H9 (cell line): ENCODE measurements at regions not wholly inside any gene's neighbourhood (a gene's known extent, or its start where the extent isn't known, plus 50 kb on each side); places are given as distances from the start of the nearest gene placed in this dataset.

Experiments
- DNase-seq: peaks from one replicate; pipeline ENCODE4 v3.0.0-alpha.2; 2017
- H2AFZ ChIP-seq: one replicate; pipeline ENCODE4 v1.6.1; 2013; ENCODE audit warnings: mild to moderate bottlenecking, low read length, control low read depth, moderate library complexity
- H2AK5ac ChIP-seq: 2 replicates; pipeline ENCODE4 v1.6.1; 2013; ENCODE audit warnings: low read length, control low read depth, mixed read lengths; ENCODE audit not compliant: insufficient read length
- H2BK120ac ChIP-seq: one replicate; pipeline ENCODE4 v1.6.1; 2013; ENCODE audit warnings: low read depth, mild to moderate bottlenecking, low read length, control low read depth, inconsistent platforms; ENCODE audit not compliant: poor library complexity, severe bottlenecking
- H2BK12ac ChIP-seq: 2 replicates; pipeline ENCODE4 v1.6.1; 2013; ENCODE audit warnings: low read length, control low read depth, mixed read lengths, low read depth; ENCODE audit not compliant: insufficient read length
- H2BK15ac ChIP-seq: 2 replicates; pipeline ENCODE4 v1.6.1; 2013; ENCODE audit warnings: low read depth, low read length, control low read depth
- H2BK20ac ChIP-seq: one replicate; pipeline ENCODE4 v1.6.1; 2013; ENCODE audit warnings: low read depth, mild to moderate bottlenecking, low read length, control low read depth, inconsistent platforms; ENCODE audit not compliant: poor library complexity, severe bottlenecking
- H2BK5ac ChIP-seq: 2 replicates; pipeline ENCODE4 v1.6.1; 2013; ENCODE audit warnings: low read length, control low read depth, mixed read lengths; ENCODE audit not compliant: insufficient read length
- H3K14ac ChIP-seq: 2 replicates; pipeline ENCODE4 v1.6.1; 2013; ENCODE audit warnings: low read length, control low read depth; ENCODE audit not compliant: insufficient read depth
- H3K18ac ChIP-seq: 2 replicates; pipeline ENCODE4 v1.6.1; 2013; ENCODE audit warnings: low read depth, mild to moderate bottlenecking, mixed read lengths, low read length, control low read depth; ENCODE audit not compliant: insufficient read length
- H3K23ac ChIP-seq: 2 replicates; pipeline ENCODE4 v1.6.1; 2013; ENCODE audit warnings: low read length, control low read depth, mixed read lengths, low read depth; ENCODE audit not compliant: insufficient read length
- H3K23me2 ChIP-seq: 2 replicates; pipeline ENCODE4 v1.6.1; 2013; ENCODE audit warnings: low read depth, mild to moderate bottlenecking, mixed read lengths, low read length, control low read depth; ENCODE audit not compliant: insufficient read length, poor library complexity, severe bottlenecking
- H3K27ac ChIP-seq: 2 replicates; pipeline ENCODE4 v1.5.1; 2013; ENCODE audit warnings: low read length, control low read depth, mixed read lengths, low read depth; ENCODE audit not compliant: insufficient read length
- H3K27me3 ChIP-seq: 2 replicates; pipeline ENCODE4 v1.6.1; 2013; ENCODE audit warnings: low read length, control low read depth, inconsistent platforms; ENCODE audit not compliant: insufficient read depth
- H3K4ac ChIP-seq: 2 replicates; pipeline ENCODE4 v1.6.1; 2013; ENCODE audit warnings: low read depth, mild to moderate bottlenecking, control low read depth, inconsistent platforms, low read length, moderate library complexity
- H3K4me1 ChIP-seq: 2 replicates; pipeline ENCODE4 v1.6.1; 2013; ENCODE audit warnings: low read length, control low read depth, inconsistent platforms; ENCODE audit not compliant: insufficient read depth
- H3K4me2 ChIP-seq: 2 replicates; pipeline ENCODE4 v1.6.1; 2013; ENCODE audit warnings: low read length, control low read depth, mixed read lengths; ENCODE audit not compliant: insufficient read length, insufficient read depth
- H3K56ac ChIP-seq: 2 replicates; pipeline ENCODE4 v1.6.1; 2013; ENCODE audit warnings: low read depth, mild to moderate bottlenecking, mixed read lengths, low read length, control low read depth; ENCODE audit not compliant: insufficient read length
- H3K79me1 ChIP-seq: 2 replicates; pipeline ENCODE4 v1.6.1; 2013; ENCODE audit warnings: low read depth, mild to moderate bottlenecking, moderate library complexity, low read length, control low read depth, inconsistent platforms; ENCODE audit not compliant: insufficient read depth, poor library complexity, severe bottlenecking
- H3K79me2 ChIP-seq: 2 replicates; pipeline ENCODE4 v1.6.1; 2013; ENCODE audit warnings: low read length, control low read depth, inconsistent platforms; ENCODE audit not compliant: insufficient read depth
- H3K9ac ChIP-seq: 2 replicates; pipeline ENCODE4 v1.6.1; 2013; ENCODE audit warnings: low read length, control low read depth, mixed read lengths; ENCODE audit not compliant: insufficient read length; ENCODE audit errors: extremely low read depth
- H3K9me3 ChIP-seq: one replicate; pipeline ENCODE4 v1.6.1; 2013; ENCODE audit warnings: low read depth, low read length, inconsistent platforms; ENCODE audit not compliant: control insufficient read depth
- H3T11ph ChIP-seq: one replicate; pipeline ENCODE4 v1.6.1; 2013; ENCODE audit warnings: mild to moderate bottlenecking, low read length, control low read depth, inconsistent platforms
- H4K20me1 ChIP-seq: one replicate; pipeline ENCODE4 v1.6.1; 2013; ENCODE audit not compliant: control insufficient read depth, insufficient read length, insufficient read depth
- H4K5ac ChIP-seq: 2 replicates; pipeline ENCODE4 v1.6.1; 2013; ENCODE audit warnings: low read depth, mild to moderate bottlenecking, mixed read lengths, low read length, control low read depth; ENCODE audit not compliant: insufficient read length
- H4K8ac ChIP-seq: replicated peaks from 2 replicates; pipeline ENCODE4 v1.6.1; 2013; ENCODE audit warnings: low read length, control low read depth, mixed read lengths, low read depth; ENCODE audit not compliant: insufficient read length
- H4K91ac ChIP-seq: 2 replicates; pipeline ENCODE4 v1.6.1; 2013; ENCODE audit warnings: low read depth, mild to moderate bottlenecking, moderate library complexity, mixed read lengths, low read length, control low read depth; ENCODE audit not compliant: insufficient read length
- H3K27ac Mint-ChIP-seq, 3 experiments: 2 replicates in 2 of 3; 3 replicates in 1 of 3; pipeline ENCODE4 v1.8.0; 2020 to 2021; ENCODE audit warnings: mixed read lengths in 3 of 3, mild to moderate bottlenecking in 1 of 3, moderate library complexity in 1 of 3
- H3K27me3 Mint-ChIP-seq: 2 replicates; pipeline ENCODE4 v1.8.0; 2021; ENCODE audit warnings: low read depth, mild to moderate bottlenecking, moderate library complexity, mixed read lengths
- H3K36me3 Mint-ChIP-seq, 3 experiments: 2 replicates in 2 of 3; 3 replicates in 1 of 3; pipeline ENCODE4 v1.8.0; 2020 to 2021; ENCODE audit warnings: low read depth in 3 of 3, mixed read lengths in 3 of 3; ENCODE audit not compliant: insufficient read depth in 1 of 3
- H3K4me1 Mint-ChIP-seq, 2 experiments: 2 replicates each; pipeline ENCODE4 v1.8.0; 2020; ENCODE audit warnings: mixed read lengths in 2 of 2
- H3K4me3 Mint-ChIP-seq, 2 experiments: 2 replicates in 1 of 2; 3 replicates in 1 of 2; pipeline ENCODE4 v1.8.0; 2020 to 2021; ENCODE audit warnings: mild to moderate bottlenecking in 2 of 2, mixed read lengths in 2 of 2, moderate library complexity in 1 of 2
- H3K9me3 Mint-ChIP-seq, 2 experiments: 2 replicates in 1 of 2; 3 replicates in 1 of 2; pipeline ENCODE4 v1.8.0; 2020; ENCODE audit warnings: mild to moderate bottlenecking in 2 of 2, mixed read lengths in 2 of 2, moderate library complexity in 1 of 2
- CTCF ChIP-seq: fragments of 200-600 bp; sonication (generic); conservative IDR thresholded peaks from 3 replicates; pipeline ENCODE4 v1.8.0; 2021; ENCODE audit warnings: antibody characterized with exemption, mild to moderate bottlenecking

- no peak overlapping the region for H3K56ac ChIP-seq
- H4K8ac ChIP-seq: no peak overlapping the region
- H2BK120ac ChIP-seq: no peak overlapping the region
- no peak overlapping the region for H3K27ac ChIP-seq
- no peaks in the 10 kb centered on the region for H3K9me3 ChIP-seq
- no peak overlapping the region for H3K4ac ChIP-seq
- H3K14ac ChIP-seq: no peak overlapping the region
- no peaks in the 10 kb centered on the region; a peak in 1 of 7 replicates for H3K36me3 Mint-ChIP-seq
- no peaks in the 10 kb centered on the region; a peak in 1 of 4 replicates for H3K4me1 Mint-ChIP-seq
- no peak overlapping the region for H3K18ac ChIP-seq
- H3K4me3 Mint-ChIP-seq: no peak overlapping the region
- H3K27me3 ChIP-seq: no peaks in the 10 kb centered on the region
- no peak for TF ChIP-seq CTCF
- no peak overlapping the region for H2BK5ac ChIP-seq
- H4K5ac ChIP-seq: no peak overlapping the region
- H3K79me1 ChIP-seq: no peaks in the 10 kb centered on the region
- no peaks in the 10 kb centered on the region for H3K27me3 Mint-ChIP-seq
- no peak overlapping the region for H2AFZ ChIP-seq
- H3K23me2 ChIP-seq: no peaks in the 10 kb centered on the region
- peaks cover 2 to 5% of the 10 kb centered on the region in 2 experiments; a peak in 4 of 5 replicates for H3K9me3 Mint-ChIP-seq
- H4K91ac ChIP-seq: no peak overlapping the region
- H2BK12ac ChIP-seq: no peak overlapping the region
- H3K23ac ChIP-seq: no peak overlapping the region
- no peaks in the 10 kb centered on the region for H3K79me2 ChIP-seq
- no peak overlapping the region for H3K27ac Mint-ChIP-seq
- no peak overlapping the region for H2BK20ac ChIP-seq
- H2AK5ac ChIP-seq: no peak overlapping the region
- DNase-seq: no peak
- no peak overlapping the region for H2BK15ac ChIP-seq
- no peak overlapping the region for H3K4me2 ChIP-seq
- H3T11ph ChIP-seq: no peak overlapping the region
- H3K4me1 ChIP-seq: no peaks in the 10 kb centered on the region
- H3K9ac ChIP-seq: no peak overlapping the region
- H4K20me1 ChIP-seq: no peaks in the 10 kb centered on the region
Observed at GRCh38 chrX:5431823-5432222, 796.8 kb downstream of the NLGN4X start.
